ENCODE measurements at regions not wholly inside any gene's neighbourhood (a gene's known extent, or its start where the extent isn't known, plus 50 kb on each side); places are given as distances from the start of the nearest gene placed in this dataset.
"Not testable (repeated sequence)": the region's sequence is repeated elsewhere in the genome, so short reads cannot be mapped to it uniquely, and the experiment has no call there.

GRCh38 chr3:118675305-118675704 lies 359.3 kb downstream of the IGSF11 start:
- DNase-seq (ENCODE audit: low read depth in 4 of 4, low spot score in 1 of 4), result no peak

GRCh38 chr3:118678663-118679062 lies 356.0 kb downstream of the IGSF11 start:
- DNase-seq (ENCODE audit: low read depth in 4 of 4, low spot score in 1 of 4), result not testable (repeated sequence)

- no peak for DNase-seq (ENCODE audit: low read depth in 4 of 4, low spot score in 1 of 4)
These were observed 351.7 kb downstream of the IGSF11 start for GRCh38 chr3:118682921-118683320.

- no peak for DNase-seq (ENCODE audit: low read depth in 4 of 4, low spot score in 1 of 4)
These were observed 351.0 kb downstream of the IGSF11 start for GRCh38 chr3:118683636-118684035.

GRCh38 chr3:118688396-118688884 lies 346.2 kb downstream of the IGSF11 start:
- no peak for DNase-seq (ENCODE audit: low read depth in 4 of 4, low spot score in 1 of 4)

- no peak for DNase-seq (ENCODE audit: low read depth in 4 of 4, low spot score in 1 of 4)
These were observed 342.2 kb downstream of the IGSF11 start for GRCh38 chr3:118692416-118692815.

GRCh38 chr3:118705487-118706219 lies 329.0 kb downstream of the IGSF11 start:
- DNase-seq (ENCODE audit: low read depth in 4 of 4, low spot score in 1 of 4), result no peak

- DNase-seq (ENCODE audit: low read depth in 4 of 4, low spot score in 1 of 4), result no peak
These were observed 326.7 kb downstream of the IGSF11 start for GRCh38 chr3:118707991-118708390.

- no peak for DNase-seq (ENCODE audit: low read depth in 4 of 4, low spot score in 1 of 4)
These were observed 324.1 kb downstream of the IGSF11 start for GRCh38 chr3:118710532-118710931.

- no peak for DNase-seq (ENCODE audit: low read depth in 4 of 4, low spot score in 1 of 4)
These were observed 321.0 kb downstream of the IGSF11 start for GRCh38 chr3:118713502-118714207.

- no peak for DNase-seq (ENCODE audit: low read depth in 4 of 4, low spot score in 1 of 4)
These were observed 319.8 kb downstream of the IGSF11 start for GRCh38 chr3:118714800-118715199.

GRCh38 chr3:118729546-118729945 lies 305.1 kb downstream of the IGSF11 start:
- no peak for DNase-seq (ENCODE audit: low read depth in 4 of 4, low spot score in 1 of 4)

GRCh38 chr3:118734664-118735063 lies 300.0 kb downstream of the IGSF11 start:
- no peak for DNase-seq (ENCODE audit: low read depth in 4 of 4, low spot score in 1 of 4)

- DNase-seq (ENCODE audit: low read depth in 4 of 4, low spot score in 1 of 4), result no peak
These were observed 298.5 kb downstream of the IGSF11 start for GRCh38 chr3:118736107-118736506.

- no peak for DNase-seq (ENCODE audit: low read depth in 4 of 4, low spot score in 1 of 4)
These were observed 293.8 kb downstream of the IGSF11 start for GRCh38 chr3:118740722-118741290.

GRCh38 chr3:118742760-118743159 lies 291.9 kb downstream of the IGSF11 start:
- no peak for DNase-seq (ENCODE audit: low read depth in 4 of 4, low spot score in 1 of 4)

- DNase-seq (ENCODE audit: low read depth in 4 of 4, low spot score in 1 of 4), result no peak
These were observed 290.5 kb downstream of the IGSF11 start for GRCh38 chr3:118744186-118744585.

GRCh38 chr3:118754406-118755252 lies 280.0 kb downstream of the IGSF11 start:
- DNase-seq (ENCODE audit: low read depth in 4 of 4, low spot score in 1 of 4), result no peak

- no peak for DNase-seq (ENCODE audit: low read depth in 4 of 4, low spot score in 1 of 4)
These were observed 279.3 kb downstream of the IGSF11 start for GRCh38 chr3:118755253-118755801.

- DNase-seq (ENCODE audit: low read depth in 4 of 4, low spot score in 1 of 4), result no peak
These were observed 273.9 kb downstream of the IGSF11 start for GRCh38 chr3:118760585-118761290.

All from stimulated activated CD4-positive, alpha-beta T cell treated with anti-CD3 and anti-CD28 coated beads, Interleukin-1b, Interleukin-23, amount 100 ng/mL, for 24 hours (primary cell).